Breast epithelium (tissue), 3 donors: ENCODE measurements at regions not wholly inside any gene's neighbourhood (a gene's known extent, or its start where the extent isn't known, plus 50 kb on each side); places are given as distances from the start of the nearest gene placed in this dataset.

Experiments
- CTCF ChIP-seq, 3 donors: fragments of 450-650 bp; IDR thresholded peaks; one replicate each; pipeline ENCODE4 v1.5.1; 2016 to 2017; ENCODE audit warnings: antibody characterized with exemption in 3 of 3, mild to moderate bottlenecking in 3 of 3, moderate library complexity in 3 of 3
- POLR2A ChIP-seq: fragments of 450-650 bp; IDR thresholded peaks from one replicate; pipeline ENCODE4 v1.6.1; 2016; ENCODE audit warnings: antibody characterized with exemption, mild to moderate bottlenecking, moderate library complexity
- POLR2AphosphoS5 ChIP-seq, 3 donors: sonication (generic); formaldehyde crosslinking; IDR thresholded peaks; one replicate each; pipeline ENCODE4 v1.6.1; 2017; ENCODE audit warnings: antibody characterized with exemption in 3 of 3

- TF ChIP-seq CTCF (IDR thresholded peaks at IDR 0.05), result no peak
- TF ChIP-seq POLR2A, result no peak
- TF ChIP-seq POLR2AphosphoS5 (IDR thresholded peaks at IDR 0.05), result no peak
Measured at GRCh38 chr10:10722422-10722821, 295.2 kb upstream of the CELF2 start.
